Psoas muscle (tissue), 7 donors: ENCODE measurements at regions not wholly inside any gene's neighbourhood (a gene's known extent, or its start where the extent isn't known, plus 50 kb on each side); places are given as distances from the start of the nearest gene placed in this dataset.

Source experiments
- ATAC-seq, 4 donors: fragments of 200-7000 bp; cut with Tn5 transposase; one replicate each; pipeline ENCODE4 v1.9.1; 2020; ENCODE audit warnings: moderate library complexity in 3 of 4, mild to moderate bottlenecking in 2 of 4
- DNase-seq, 2 donors: peaks; one replicate each; pipeline ENCODE4 v3.0.0-alpha.2; 2020
- H3K27ac ChIP-seq: fragments of 200-600 bp; one replicate; pipeline ENCODE4 v1.8.0; 2022
- H3K27me3 ChIP-seq, 3 donors: fragments of 200-600 bp in 1 of 3; one replicate each; pipeline versions ENCODE4 v1.6.1 to v1.8.0; 2013 to 2022; ENCODE audit warnings: low read length in 2 of 3, mild to moderate bottlenecking in 2 of 3, moderate library complexity in 1 of 3; ENCODE audit not compliant: insufficient read depth in 3 of 3
- H3K36me3 ChIP-seq, 2 donors: fragments of 200-600 bp in 1 of 2; one replicate each; pipeline versions ENCODE4 v1.6.1 to v1.8.0; 2013 to 2022; ENCODE audit warnings: low read depth in 1 of 2, mild to moderate bottlenecking in 1 of 2, moderate library complexity in 1 of 2; ENCODE audit not compliant: insufficient read depth in 1 of 2
- H3K4me1 ChIP-seq: fragments of 200-600 bp; one replicate; pipeline ENCODE4 v1.8.0; 2022
- H3K4me3 ChIP-seq: fragments of 200-600 bp; one replicate; pipeline ENCODE4 v1.8.0; 2022; ENCODE audit warnings: mild to moderate bottlenecking
- H3K9me3 ChIP-seq: fragments of 200-600 bp; one replicate; pipeline ENCODE4 v1.8.0; 2022
- WGBS, 3 donors: extraction: QIAGEN DNeasy Blood & Tissue Kit; methylation state at CpG; one replicate each; pipeline versions ENCODE4 v1.1.6 to v1.1.7; 2013; 5-methylcytosine and 5-hydroxymethylcytosine counted together
- intact Hi-C, 2 donors: fragments of 100-400 bp; cut with DNase I; formaldehyde crosslinking; loops; one replicate each; pipeline versions ENCODE4 v1.11.0 to v1.14.2; 2022
- TF ChIP-seq, protein P1 (sequence below): fragments of 200-600 bp; IDR thresholded peaks from one replicate; pipeline ENCODE4 v1.8.0; 2022; ENCODE audit warnings: antibody characterized with exemption
- donor health status: healthy with polysubstance abuse.
- donor health status: DM: no; HTN: no; CAD: no; lungs with moderate emphysema.
- donor health status: Bipolar disorder and iron deficiency.
- donor health status: healthy.
- donor health status: DM: yes; HTN: yes; CAD: no.
- donor health status: DM: no; HTN: no; CAD: no.
- donor health status: DM: yes; HTN: yes; CAD: no.

DNA sequence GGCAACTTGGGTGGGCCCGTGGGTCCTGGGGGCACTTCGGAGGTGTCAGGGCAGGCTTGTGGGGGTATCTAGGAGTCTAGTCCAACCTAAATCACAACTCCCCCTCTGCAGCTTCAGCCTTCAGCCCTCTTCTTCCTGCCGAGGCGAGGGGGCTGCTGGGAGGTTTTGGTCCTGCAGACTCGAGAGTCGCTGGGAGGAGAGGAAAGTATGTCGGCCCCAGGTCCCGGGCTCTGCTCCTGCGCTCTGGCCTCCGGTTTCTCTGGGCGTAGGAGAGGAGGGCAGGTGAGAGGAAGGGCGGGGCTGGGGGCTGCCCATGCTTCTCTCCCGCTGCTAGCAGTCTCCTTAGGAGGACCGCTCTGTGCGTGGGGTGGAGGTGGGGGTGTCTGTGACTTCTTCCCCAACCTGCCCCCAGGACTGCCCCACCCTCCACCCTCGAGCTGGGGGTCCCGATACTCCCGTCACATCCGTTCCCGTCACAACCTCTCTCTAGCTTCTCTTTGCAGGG lies 139.8 kb upstream of the COL5A1 start:
- peak in 1 of 2 donors; percentile 10 for DNase-seq
- TF ChIP-seq, protein P1, sequence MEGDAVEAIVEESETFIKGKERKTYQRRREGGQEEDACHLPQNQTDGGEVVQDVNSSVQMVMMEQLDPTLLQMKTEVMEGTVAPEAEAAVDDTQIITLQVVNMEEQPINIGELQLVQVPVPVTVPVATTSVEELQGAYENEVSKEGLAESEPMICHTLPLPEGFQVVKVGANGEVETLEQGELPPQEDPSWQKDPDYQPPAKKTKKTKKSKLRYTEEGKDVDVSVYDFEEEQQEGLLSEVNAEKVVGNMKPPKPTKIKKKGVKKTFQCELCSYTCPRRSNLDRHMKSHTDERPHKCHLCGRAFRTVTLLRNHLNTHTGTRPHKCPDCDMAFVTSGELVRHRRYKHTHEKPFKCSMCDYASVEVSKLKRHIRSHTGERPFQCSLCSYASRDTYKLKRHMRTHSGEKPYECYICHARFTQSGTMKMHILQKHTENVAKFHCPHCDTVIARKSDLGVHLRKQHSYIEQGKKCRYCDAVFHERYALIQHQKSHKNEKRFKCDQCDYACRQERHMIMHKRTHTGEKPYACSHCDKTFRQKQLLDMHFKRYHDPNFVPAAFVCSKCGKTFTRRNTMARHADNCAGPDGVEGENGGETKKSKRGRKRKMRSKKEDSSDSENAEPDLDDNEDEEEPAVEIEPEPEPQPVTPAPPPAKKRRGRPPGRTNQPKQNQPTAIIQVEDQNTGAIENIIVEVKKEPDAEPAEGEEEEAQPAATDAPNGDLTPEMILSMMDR = no peak
- Histone ChIP-seq H3K27me3 (peaks cover 0 to 35% (median 17%) of the 10 kb centered on the region in 3 donors), H3K36me3 (no peaks in the 10 kb centered on the region), H3K4me1 (no peaks in the 10 kb centered on the region), H3K27ac (no peak overlapping the region), H3K9me3 (no peaks in the 10 kb centered on the region), H3K4me3 (no peak overlapping the region)
- intact Hi-C loops = no loop called here
- ATAC-seq = no peak
- WGBS, 3 donors = 65 to 73% (median 70%) methylated on average over 12 to 20 of the region's 20 CpGs

DNA sequence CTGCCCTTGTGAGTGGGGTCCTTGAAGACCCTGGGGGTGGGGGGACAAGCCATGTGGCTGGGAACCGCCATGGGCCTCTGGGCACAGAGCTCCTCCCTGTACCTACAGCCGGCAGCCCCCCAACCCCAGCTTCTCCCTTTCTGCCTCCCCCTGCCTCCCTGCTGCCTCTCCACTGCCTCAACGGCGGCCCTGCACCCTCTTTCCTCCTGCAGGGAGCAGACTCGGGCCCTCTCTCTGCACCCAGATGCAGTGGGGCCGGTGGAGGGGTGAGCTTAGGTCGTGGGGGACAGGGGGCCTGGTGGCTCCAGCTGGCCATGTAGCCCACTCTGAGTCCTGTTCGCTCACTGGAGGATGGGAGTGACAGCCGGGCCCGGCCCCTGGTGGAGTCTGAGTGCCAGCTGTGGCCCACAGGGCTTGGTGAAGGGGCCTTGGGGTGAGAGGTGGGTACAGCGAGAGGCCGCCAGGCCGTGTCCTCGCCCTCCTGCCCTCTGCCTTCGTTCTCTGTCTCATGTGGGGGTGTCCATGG lies 139.3 kb upstream of the COL5A1 start:
- no peak for ATAC-seq
- H3K36me3 ChIP-seq = no peaks in the 10 kb centered on the region
- TF ChIP-seq, protein P1 = no peak
- 52 to 59% (median 57%) methylated on average over 11 to 15 of the region's 15 CpGs for WGBS, 3 donors
- no peak overlapping the region for H3K27ac ChIP-seq
- intact Hi-C loops = no loop called here
- no peaks in the 10 kb centered on the region for H3K9me3 ChIP-seq
- H3K4me1 ChIP-seq = no peaks in the 10 kb centered on the region
- peak in 1 of 2 donors; percentile 13 for DNase-seq
- no peak overlapping the region for H3K4me3 ChIP-seq
- H3K27me3 ChIP-seq = peaks cover 0 to 35% (median 17%) of the 10 kb centered on the region in 3 donors

- intact Hi-C loops = no loop called here
Observed at GRCh38 chr9:134502809-134503211, 138.8 kb upstream of the COL5A1 start.

DNA sequence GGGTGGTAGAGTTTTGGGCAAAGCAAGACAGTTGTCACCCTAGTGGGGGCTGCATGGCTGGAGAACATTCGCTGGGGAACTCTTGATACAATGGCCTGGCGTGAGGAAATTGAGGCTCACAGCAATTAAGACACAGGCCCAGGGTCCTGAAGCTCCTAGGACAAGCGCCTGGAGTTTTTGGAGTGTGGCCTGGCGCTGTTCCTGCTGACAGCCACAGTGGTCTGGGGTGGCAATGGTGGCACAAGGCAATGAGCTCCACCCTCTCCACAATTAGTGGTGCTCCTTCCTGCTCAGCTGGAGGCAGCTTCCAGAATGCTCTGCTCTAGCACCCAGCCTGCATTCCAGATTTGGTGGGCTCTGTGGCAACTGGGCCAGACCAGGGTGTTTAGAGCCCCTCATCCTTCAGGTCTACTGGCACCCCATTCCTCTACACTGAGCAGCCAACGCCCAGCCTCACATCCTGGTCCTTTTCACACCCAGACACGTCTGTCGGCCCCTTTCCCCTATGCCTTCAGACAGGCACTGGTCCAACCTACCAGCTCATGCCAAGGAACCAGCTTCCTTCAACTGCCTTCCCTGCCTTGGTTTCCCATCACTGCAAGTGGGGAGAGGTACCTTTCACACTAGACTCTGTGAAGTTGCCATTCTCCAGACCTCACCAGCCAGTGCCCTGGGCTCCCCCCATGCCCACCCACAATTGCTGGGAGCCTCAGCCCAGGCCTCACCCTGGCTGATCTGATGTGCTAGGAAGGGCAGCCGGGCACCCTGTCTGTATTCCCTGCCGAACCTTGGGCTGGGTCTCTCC lies 138.1 kb upstream of the COL5A1 start:
- Histone ChIP-seq H3K27me3 (peaks cover 0 to 35% (median 17%) of the 10 kb centered on the region in 3 donors), H3K4me3 (no peak overlapping the region), H3K36me3 (no peaks in the 10 kb centered on the region), H3K9me3 (no peaks in the 10 kb centered on the region), H3K27ac (no peak overlapping the region), H3K4me1 (no peaks in the 10 kb centered on the region)
- TF ChIP-seq, protein P1 = no peak
- WGBS, 3 donors = 77 to 83% (median 77%) methylated on average over 9 of the region's 9 CpGs
- DNase-seq (peak in 1 of 2 donors; percentile 5), ATAC-seq (peak in 1 of 4 donors; percentile 18)
- intact Hi-C loops = no loop called here

More at GRCh38 chr9:134502809-134503211, 138.8 kb upstream of the COL5A1 start:
- H3K4me1 ChIP-seq = no peaks in the 10 kb centered on the region
- ATAC-seq = peak; percentile 64 to 90 (median 80)
- no peak overlapping the region for H3K27ac ChIP-seq
- DNase-seq = peak; percentile 82 to 89
- no peaks in the 10 kb centered on the region for H3K9me3 ChIP-seq
- peaks cover 0 to 35% (median 17%) of the 10 kb centered on the region in 3 donors for H3K27me3 ChIP-seq
- TF ChIP-seq, protein P1 = no peak
- no peaks in the 10 kb centered on the region for H3K36me3 ChIP-seq
- H3K4me3 ChIP-seq = no peak overlapping the region
- 23 to 36% (median 25%) methylated on average over 13 to 15 of the region's 15 CpGs for WGBS, 3 donors
